ENCODE measurements at regions not wholly inside any gene's neighbourhood (a gene's known extent, or its start where the extent isn't known, plus 50 kb on each side); places are given as distances from the start of the nearest gene placed in this dataset.

- TF ChIP-seq CTCF (IDR thresholded peaks at IDR 0.05 in 4 of 5, conservative IDR thresholded peaks at IDR 0.05 in 1 of 5) = no peak
- no peak for TF ChIP-seq POLR2A (IDR thresholded peaks at IDR 0.05)
Observed at GRCh38 chr4:26049447-26049846, 135.4 kb downstream of the SMIM20 start.
